GM18951 (cell line): ENCODE measurements at regions not wholly inside any gene's neighbourhood (a gene's known extent, or its start where the extent isn't known, plus 50 kb on each side); places are given as distances from the start of the nearest gene placed in this dataset.
"Not testable (repeated sequence)": the region's sequence is repeated elsewhere in the genome, so short reads cannot be mapped to it uniquely, and the experiment has no call there.

Experiments used
- POLR2A ChIP-seq: IDR thresholded peaks from 4 replicates; pipeline ENCODE4 v1.6.1; 2011; ENCODE audit warnings: mild to moderate bottlenecking; ENCODE audit not compliant: insufficient read length, insufficient read depth; ENCODE audit errors: extremely low read depth
- in situ Hi-C: fragments of 300-500 bp; cut with MboI; formaldehyde crosslinking; loops from one replicate; pipeline ENCODE4 v1.12.0; 2022; ENCODE audit warnings: low sequenced_read_pairs, mixed read lengths, inconsistent platforms; ENCODE audit not compliant: unreplicated experiment

DNA sequence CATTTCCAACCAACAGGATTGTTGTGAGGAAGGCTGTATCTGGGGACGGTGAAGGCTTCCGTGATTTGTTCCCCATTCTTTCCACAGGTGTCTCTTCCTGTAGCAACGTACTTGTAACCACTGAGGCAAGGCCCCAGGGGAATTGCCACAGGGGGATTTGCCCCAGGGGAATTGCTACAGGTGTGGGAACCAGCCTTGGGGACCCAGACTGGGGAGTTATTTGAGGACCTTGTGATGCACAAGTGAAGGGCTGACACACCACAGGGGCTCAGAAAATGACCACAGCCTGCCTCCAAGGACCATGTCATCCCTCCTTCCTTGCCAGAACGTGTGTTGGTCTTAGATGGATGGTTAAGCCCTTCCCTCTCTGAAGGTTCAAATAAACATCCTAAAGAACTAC is 131.4 kb upstream of the RGS6 start:
- in situ Hi-C loops = no loop called here
- TF ChIP-seq POLR2A = no peak

GRCh38 chr14:71803539-71804260 is 128.5 kb upstream of the RGS6 start:
- in situ Hi-C loops = no loop called here
- TF ChIP-seq POLR2A = no peak

DNA sequence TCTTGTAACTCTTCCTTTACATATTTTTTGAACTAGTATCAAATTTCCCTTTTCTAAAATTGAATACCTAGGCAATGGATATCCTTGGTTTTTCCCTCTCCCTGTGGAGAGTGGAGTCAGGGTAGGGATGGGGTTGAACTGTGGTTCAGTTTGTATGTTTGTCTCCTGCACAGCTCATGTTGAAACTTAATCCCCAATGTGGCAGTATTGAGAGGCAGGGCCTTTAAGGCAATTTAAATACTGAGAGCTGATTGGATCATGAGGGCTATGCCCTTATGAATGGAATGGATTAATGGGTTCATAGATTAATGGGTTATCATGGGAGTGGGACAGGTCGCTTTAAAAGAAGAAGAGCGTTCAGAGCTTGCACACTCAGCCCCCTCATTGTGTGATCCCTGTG is 127.2 kb upstream of the RGS6 start:
- in situ Hi-C loops = no loop called here
- TF ChIP-seq POLR2A = no peak

DNA sequence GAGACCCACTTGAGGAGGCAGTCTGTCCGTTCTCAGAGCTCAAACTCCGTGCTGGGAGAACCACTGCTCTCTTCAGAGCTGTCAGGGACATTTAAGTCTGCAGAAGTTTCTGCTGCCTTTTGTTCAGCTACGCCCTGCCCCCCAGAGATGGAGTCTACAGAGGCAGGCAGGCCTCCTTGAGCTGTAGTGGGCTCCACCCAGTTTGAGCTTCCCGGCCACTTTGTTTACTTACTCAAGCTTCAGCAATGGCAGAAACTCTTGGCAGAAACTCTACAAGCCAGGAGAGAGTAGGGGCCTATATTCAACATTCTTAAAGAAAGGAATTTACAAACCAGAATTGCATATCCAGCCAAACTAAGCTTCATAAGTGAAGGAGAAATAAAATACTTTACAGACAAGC is 125.2 kb upstream of the RGS6 start:
- in situ Hi-C loops = not testable (repeated sequence)

GRCh38 chr14:71810800-71811199 is 121.4 kb upstream of the RGS6 start:
- in situ Hi-C loops = not testable (repeated sequence)

GRCh38 chr14:71812693-71813092 is 119.5 kb upstream of the RGS6 start:
- in situ Hi-C loops = no loop called here
- TF ChIP-seq POLR2A = no peak

DNA sequence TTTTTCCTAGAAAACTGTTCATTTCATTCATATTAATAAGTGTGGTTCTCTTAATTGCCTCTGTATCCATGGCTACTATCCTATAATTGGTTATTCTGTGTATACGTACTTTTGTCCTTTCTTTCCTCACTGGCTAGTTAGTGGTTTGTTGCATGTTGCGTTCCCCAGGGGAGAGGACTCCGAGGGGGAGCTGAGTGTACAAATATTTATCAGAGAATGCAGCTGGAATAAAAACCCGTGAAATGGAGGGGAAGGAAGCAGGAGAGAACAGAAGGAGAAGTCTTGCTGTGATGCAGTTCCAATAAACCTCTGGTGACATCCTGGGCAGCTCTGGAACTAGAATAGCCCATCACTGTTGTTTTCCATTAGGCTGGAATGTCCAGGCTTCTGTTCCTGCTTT is 117.1 kb upstream of the RGS6 start:
- no peak for TF ChIP-seq POLR2A

DNA sequence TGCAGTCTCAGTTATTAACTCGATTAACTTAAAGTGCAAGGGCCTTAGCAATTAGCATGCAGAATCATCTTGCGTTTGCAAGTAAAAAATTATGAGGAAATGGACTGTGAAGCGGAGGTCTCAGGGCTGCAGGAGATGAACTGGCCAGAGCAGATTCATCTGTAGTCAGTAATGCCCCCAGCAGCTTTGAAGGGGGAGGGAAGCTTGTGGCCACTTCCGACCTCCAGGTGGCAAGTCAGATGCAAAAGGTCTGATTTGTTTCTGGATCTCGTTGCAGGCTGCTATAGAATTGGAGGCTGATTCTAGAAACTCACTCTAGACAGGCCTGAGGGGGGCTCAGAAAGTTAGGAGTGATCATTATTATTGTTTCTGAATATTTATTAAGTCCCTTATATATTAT is 107.4 kb upstream of the RGS6 start:
- TF ChIP-seq POLR2A = no peak
- in situ Hi-C loops = no loop called here

More for the DNA sequence above, 117.1 kb upstream of the RGS6 start:
- in situ Hi-C loops = no loop called here

DNA sequence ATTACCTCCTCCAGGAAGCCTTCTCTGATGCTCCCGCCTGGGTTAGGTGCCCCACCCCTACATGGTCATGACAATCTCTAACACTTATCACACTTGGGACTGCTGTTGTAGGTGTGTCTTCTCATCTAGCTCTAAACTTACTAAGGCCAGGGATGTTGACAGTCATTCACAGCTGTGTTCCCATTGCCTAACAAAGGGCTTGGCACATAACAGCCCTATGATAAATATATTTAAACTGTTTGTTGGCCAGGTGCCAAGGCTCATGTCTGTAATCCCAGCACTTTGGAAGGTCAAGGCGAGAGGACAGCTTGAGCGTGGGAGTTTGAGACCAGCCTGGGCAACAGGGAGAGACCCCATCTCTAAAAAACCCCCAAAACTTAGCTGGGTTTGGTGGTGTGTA is 98.8 kb upstream of the RGS6 start:
- TF ChIP-seq POLR2A = no peak
- in situ Hi-C loops = no loop called here

GRCh38 chr14:71834284-71835204 is 97.7 kb upstream of the RGS6 start:
- no peak for TF ChIP-seq POLR2A
- in situ Hi-C loops = no loop called here

DNA sequence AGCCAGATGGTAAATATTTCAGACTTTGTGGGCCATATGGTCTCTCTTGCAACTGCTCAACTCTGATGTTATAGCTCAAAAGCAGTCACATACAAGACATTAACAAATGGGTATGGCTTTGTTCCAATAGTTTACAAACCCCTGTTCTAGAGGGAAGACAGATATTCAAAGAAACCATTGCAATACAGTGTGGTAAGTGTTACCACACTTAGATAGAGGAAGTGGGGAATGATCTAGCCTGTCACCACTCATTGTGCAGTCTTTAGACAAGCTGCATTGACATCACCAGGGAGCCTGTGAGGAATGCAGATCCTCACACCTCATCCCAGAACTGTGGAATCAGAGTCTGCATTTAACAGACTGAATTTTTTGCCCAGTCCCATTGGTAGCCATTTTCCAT is 80.0 kb upstream of the RGS6 start:
- in situ Hi-C loops = no loop called here
- TF ChIP-seq POLR2A = no peak

DNA sequence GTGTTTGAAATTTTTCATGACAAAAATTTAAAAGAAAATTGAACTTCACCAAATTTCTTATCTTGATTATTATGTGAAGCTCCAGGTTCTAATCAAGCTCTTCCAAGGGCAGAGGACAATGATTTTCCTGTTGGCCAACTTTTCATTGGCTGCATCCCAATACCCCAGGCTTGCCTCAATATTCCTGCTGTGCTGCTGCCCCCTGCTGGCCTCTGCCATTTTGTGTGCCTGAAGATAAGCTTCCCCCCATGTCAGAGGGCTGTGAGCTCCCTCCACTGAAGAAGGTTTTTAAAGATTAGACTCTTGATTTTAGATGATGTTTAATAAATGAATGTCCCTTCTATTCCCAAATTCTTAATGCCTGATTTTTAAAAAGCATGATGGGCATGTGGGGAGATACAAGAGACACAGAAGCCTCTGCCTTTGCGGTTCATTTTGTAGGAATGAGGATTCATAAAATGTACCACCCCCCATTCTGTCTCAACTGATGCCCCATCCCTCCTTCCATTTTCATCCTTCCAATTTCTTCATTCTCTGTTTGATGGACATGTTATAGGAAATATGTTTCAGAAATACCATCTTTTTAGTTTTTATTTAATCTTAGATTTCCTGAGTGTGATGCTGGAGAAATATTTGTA is 76.7 kb upstream of the RGS6 start:
- in situ Hi-C loops = no loop called here
- TF ChIP-seq POLR2A = no peak

GRCh38 chr14:71856199-71856919 is 75.9 kb upstream of the RGS6 start:
- no peak for TF ChIP-seq POLR2A
- in situ Hi-C loops = no loop called here
